MM.1S (cell line): ENCODE measurements at regions not wholly inside any gene's neighbourhood (a gene's known extent, or its start where the extent isn't known, plus 50 kb on each side); places are given as distances from the start of the nearest gene placed in this dataset.

Source experiments
- DNase-seq: peaks from one replicate; pipeline ENCODE4 v3.0.0-alpha.2; 2015
- H2AFZ ChIP-seq: fragments of 300-600 bp; sonication (generic); 2 replicates; pipeline ENCODE4 v1.6.0; 2016; ENCODE audit warnings: antibody characterized with exemption, low read length
- H3F3A ChIP-seq: fragments of 300-600 bp; sonication (generic); 2 replicates; pipeline ENCODE4 v1.6.1; 2016; ENCODE audit warnings: mild to moderate bottlenecking, antibody characterized with exemption, low read length, moderate library complexity, mixed read lengths; ENCODE audit not compliant: insufficient read depth
- H3K27ac ChIP-seq: fragments of 300-600 bp; sonication (generic); 2 replicates; pipeline ENCODE4 v1.5.1; 2016; ENCODE audit warnings: mild to moderate bottlenecking, low read length
- H3K27me3 ChIP-seq: fragments of 300-600 bp; sonication (generic); replicated peaks from 2 replicates; pipeline ENCODE4 v1.6.0; 2016; ENCODE audit warnings: low read length; ENCODE audit not compliant: insufficient read depth
- H3K36me3 ChIP-seq: fragments of 300-600 bp; sonication (generic); replicated peaks from 2 replicates; pipeline ENCODE4 v1.6.1; 2016; ENCODE audit warnings: mild to moderate bottlenecking, low read length, mixed read lengths; ENCODE audit not compliant: insufficient read depth
- H3K4me1 ChIP-seq: fragments of 300-600 bp; sonication (generic); 2 replicates; pipeline ENCODE4 v1.6.1; 2016; ENCODE audit warnings: low read length, mixed read lengths
- H3K4me2 ChIP-seq: fragments of 300-600 bp; sonication (generic); 2 replicates; pipeline ENCODE4 v1.6.0; 2016; ENCODE audit warnings: low read depth, low read length
- H3K4me3 ChIP-seq: fragments of 300-600 bp; sonication (generic); 2 replicates; pipeline ENCODE4 v1.5.1; 2016; ENCODE audit warnings: low read length, mixed read lengths
- H3K79me2 ChIP-seq: fragments of 300-600 bp; sonication (generic); 2 replicates; pipeline ENCODE4 v1.6.1; 2016; ENCODE audit warnings: mixed run types, low read length, mixed read lengths
- H3K9ac ChIP-seq: fragments of 300-600 bp; sonication (generic); 2 replicates; pipeline ENCODE4 v1.6.1; 2016; ENCODE audit warnings: low read length, mixed read lengths
- H3K9me2 ChIP-seq: fragments of 300-600 bp; sonication (generic); replicated peaks from 2 replicates; pipeline ENCODE4 v1.6.1; 2016; ENCODE audit warnings: mild to moderate bottlenecking, low read length, mixed read lengths; ENCODE audit not compliant: insufficient read depth
- H3K9me3 ChIP-seq: fragments of 300-600 bp; sonication (generic); replicated peaks from 2 replicates; pipeline ENCODE4 v1.6.1; 2016; ENCODE audit warnings: mild to moderate bottlenecking, low read length, mixed read lengths; ENCODE audit not compliant: insufficient read depth
- H4K20me1 ChIP-seq: fragments of 300-600 bp; sonication (generic); 2 replicates; pipeline ENCODE4 v1.6.1; 2016; ENCODE audit warnings: mild to moderate bottlenecking, low read length, moderate library complexity, mixed read lengths; ENCODE audit not compliant: insufficient read depth
- EZH2 ChIP-seq: fragments of 300-600 bp; sonication (generic); optimal IDR thresholded peaks from 2 replicates; pipeline ENCODE3; 2017; ENCODE audit warnings: low read depth, mild to moderate bottlenecking, antibody characterized with exemption, low read length, mixed read lengths
- EZH2phosphoT487 ChIP-seq: fragments of 300-600 bp; sonication (generic); IDR thresholded peaks from 2 replicates; pipeline ENCODE4 v1.6.1; 2018; ENCODE audit warnings: antibody characterized with exemption, low read length
- TF ChIP-seq, protein P1 (sequence below): fragments of 300-600 bp; sonication (generic); IDR thresholded peaks from 2 replicates; pipeline ENCODE4 v1.5.1; 2016; ENCODE audit warnings: antibody characterized with exemption, low read length, mixed read lengths

DNA sequence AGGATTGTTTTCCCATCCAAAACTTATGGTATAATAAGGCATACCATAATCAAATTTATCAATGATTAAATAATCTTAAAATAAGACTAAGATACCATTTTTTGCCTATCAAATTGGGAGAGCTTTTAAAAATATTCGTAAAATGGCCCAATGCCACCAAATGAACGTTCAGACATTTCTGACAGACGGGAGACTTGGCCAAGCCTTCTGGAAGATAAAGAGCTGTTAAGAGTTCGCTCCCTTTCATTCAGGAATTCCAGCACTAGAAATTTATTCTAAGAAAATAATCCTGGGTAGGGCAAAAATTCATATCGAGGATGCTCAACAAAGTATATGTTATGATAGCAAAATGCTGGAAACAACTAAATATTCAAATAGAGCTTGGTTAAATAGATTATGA lies 85.6 kb upstream of the NEO1 start:
- no peak for DNase-seq
- no peaks in the 10 kb centered on the region for H3K79me2 ChIP-seq
- H3K4me3 ChIP-seq, result no peak overlapping the region
- H3K4me2 ChIP-seq, result no peak overlapping the region
- H3K36me3 ChIP-seq, result no peaks in the 10 kb centered on the region
- H3K9ac ChIP-seq, result no peak overlapping the region
- no peaks in the 10 kb centered on the region for H3K4me1 ChIP-seq
- no peaks in the 10 kb centered on the region for H3K9me2 ChIP-seq
- no peak overlapping the region for H2AFZ ChIP-seq
- no peaks in the 10 kb centered on the region for H4K20me1 ChIP-seq
- H3K27ac ChIP-seq, result no peak overlapping the region
- TF ChIP-seq, protein P1, sequence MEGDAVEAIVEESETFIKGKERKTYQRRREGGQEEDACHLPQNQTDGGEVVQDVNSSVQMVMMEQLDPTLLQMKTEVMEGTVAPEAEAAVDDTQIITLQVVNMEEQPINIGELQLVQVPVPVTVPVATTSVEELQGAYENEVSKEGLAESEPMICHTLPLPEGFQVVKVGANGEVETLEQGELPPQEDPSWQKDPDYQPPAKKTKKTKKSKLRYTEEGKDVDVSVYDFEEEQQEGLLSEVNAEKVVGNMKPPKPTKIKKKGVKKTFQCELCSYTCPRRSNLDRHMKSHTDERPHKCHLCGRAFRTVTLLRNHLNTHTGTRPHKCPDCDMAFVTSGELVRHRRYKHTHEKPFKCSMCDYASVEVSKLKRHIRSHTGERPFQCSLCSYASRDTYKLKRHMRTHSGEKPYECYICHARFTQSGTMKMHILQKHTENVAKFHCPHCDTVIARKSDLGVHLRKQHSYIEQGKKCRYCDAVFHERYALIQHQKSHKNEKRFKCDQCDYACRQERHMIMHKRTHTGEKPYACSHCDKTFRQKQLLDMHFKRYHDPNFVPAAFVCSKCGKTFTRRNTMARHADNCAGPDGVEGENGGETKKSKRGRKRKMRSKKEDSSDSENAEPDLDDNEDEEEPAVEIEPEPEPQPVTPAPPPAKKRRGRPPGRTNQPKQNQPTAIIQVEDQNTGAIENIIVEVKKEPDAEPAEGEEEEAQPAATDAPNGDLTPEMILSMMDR, result no peak
- TF ChIP-seq EZH2phosphoT487 (no peak), EZH2 (no peak)
- no peaks in the 10 kb centered on the region for H3K9me3 ChIP-seq
- H3F3A ChIP-seq, result no peaks in the 10 kb centered on the region
- no peaks in the 10 kb centered on the region for H3K27me3 ChIP-seq

DNA sequence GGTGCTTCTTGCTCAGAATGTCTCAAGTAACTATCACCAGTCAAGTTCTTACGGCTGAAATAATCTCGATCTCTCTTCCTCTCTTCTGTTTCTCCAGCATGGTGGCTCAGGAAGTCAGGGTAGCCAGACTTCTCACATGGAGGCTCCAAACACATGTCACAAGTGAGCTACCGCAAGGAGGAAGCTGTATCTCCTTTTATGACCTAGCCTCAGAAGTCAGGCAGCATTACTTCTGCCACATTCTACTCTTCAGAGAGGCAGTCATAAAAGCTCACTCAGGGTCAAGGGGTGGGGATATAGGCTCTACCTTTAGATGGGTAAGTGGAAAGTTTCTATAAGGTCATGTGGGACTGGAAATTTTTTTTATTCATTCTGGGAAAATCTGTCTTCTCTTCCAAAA lies 86.6 kb upstream of the NEO1 start:
- no peaks in the 10 kb centered on the region for H3K27me3 ChIP-seq
- TF ChIP-seq EZH2, result no peak
- TF ChIP-seq, protein P1, result no peak
- TF ChIP-seq EZH2phosphoT487, result no peak
- H3K4me1 ChIP-seq, result no peaks in the 10 kb centered on the region
- no peaks in the 10 kb centered on the region for H3F3A ChIP-seq
- no peak overlapping the region for H3K9ac ChIP-seq
- no peaks in the 10 kb centered on the region for H3K9me2 ChIP-seq
- DNase-seq, result no peak
- H3K27ac ChIP-seq, result no peak overlapping the region
- no peaks in the 10 kb centered on the region for H4K20me1 ChIP-seq
- H3K4me3 ChIP-seq, result no peak overlapping the region
- H3K79me2 ChIP-seq, result no peaks in the 10 kb centered on the region
- no peaks in the 10 kb centered on the region for H3K9me3 ChIP-seq
- no peaks in the 10 kb centered on the region for H3K36me3 ChIP-seq
- H2AFZ ChIP-seq, result no peak overlapping the region
- H3K4me2 ChIP-seq, result no peak overlapping the region

DNA sequence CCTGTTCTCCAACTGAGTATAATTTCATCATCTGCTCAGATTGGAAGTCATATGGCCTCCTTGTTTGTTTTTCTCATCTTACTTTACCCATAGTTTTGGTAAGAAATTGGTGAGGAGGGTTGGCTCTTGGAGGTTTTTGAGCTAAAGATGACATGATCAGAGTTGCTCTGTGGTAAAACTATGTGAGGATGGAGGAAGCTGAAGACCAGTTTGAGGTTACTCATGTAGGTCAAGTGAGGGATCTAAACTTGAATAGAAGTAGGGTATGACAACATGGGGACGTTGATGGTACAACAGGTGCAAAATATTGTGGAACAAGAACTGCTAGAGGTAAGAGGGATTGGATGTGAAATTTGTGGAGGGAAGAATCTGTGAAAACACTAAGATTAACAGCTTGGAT lies 87.7 kb upstream of the NEO1 start:
- DNase-seq, result no peak
- Histone ChIP-seq H2AFZ (no peak overlapping the region), H3K36me3 (no peaks in the 10 kb centered on the region), H3K9me3 (no peaks in the 10 kb centered on the region), H3K9me2 (no peaks in the 10 kb centered on the region), H3K4me1 (no peaks in the 10 kb centered on the region), H3K79me2 (no peaks in the 10 kb centered on the region), H3K9ac (no peak overlapping the region), H3K27ac (no peak overlapping the region), H3K27me3 (no peaks in the 10 kb centered on the region), H3K4me3 (no peak overlapping the region), H3K4me2 (no peak overlapping the region), H3F3A (no peaks in the 10 kb centered on the region), H4K20me1 (no peaks in the 10 kb centered on the region)
- TF ChIP-seq, protein P1, result no peak
- no peak for TF ChIP-seq EZH2
- TF ChIP-seq EZH2phosphoT487, result no peak

DNA sequence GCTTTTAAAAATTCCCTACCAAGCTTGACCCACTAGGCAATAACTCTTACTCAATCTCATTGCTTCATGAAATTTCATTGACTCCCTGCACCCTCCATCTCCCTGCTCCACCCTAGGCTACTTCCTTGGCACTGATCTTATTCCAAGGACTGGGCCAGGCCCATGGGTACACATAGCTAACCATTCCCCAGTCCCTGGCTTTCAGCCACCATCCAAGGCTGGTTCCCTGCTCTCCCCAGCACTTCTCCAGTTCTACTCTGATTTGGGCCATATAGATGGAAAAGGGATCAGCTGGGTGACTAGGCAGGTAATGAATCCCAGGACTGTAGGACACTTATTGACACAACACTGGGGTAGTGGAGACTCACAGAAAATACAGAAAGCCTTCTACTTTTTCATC lies 88.1 kb upstream of the NEO1 start:
- H3K4me1 ChIP-seq, result no peaks in the 10 kb centered on the region
- H3K27me3 ChIP-seq, result no peaks in the 10 kb centered on the region
- TF ChIP-seq, protein P1, result no peak
- TF ChIP-seq EZH2phosphoT487, result no peak
- TF ChIP-seq EZH2, result no peak
- no peaks in the 10 kb centered on the region for H3K79me2 ChIP-seq
- no peak for DNase-seq
- H2AFZ ChIP-seq, result no peak overlapping the region
- H3K9ac ChIP-seq, result no peak overlapping the region
- no peaks in the 10 kb centered on the region for H3K9me3 ChIP-seq
- H3K36me3 ChIP-seq, result no peaks in the 10 kb centered on the region
- no peaks in the 10 kb centered on the region for H3K9me2 ChIP-seq
- H3K4me2 ChIP-seq, result no peak overlapping the region
- H3F3A ChIP-seq, result no peaks in the 10 kb centered on the region
- no peaks in the 10 kb centered on the region for H4K20me1 ChIP-seq
- no peak overlapping the region for H3K4me3 ChIP-seq
- no peak overlapping the region for H3K27ac ChIP-seq
